ENCODE measurements at regions not wholly inside any gene's neighbourhood (a gene's known extent, or its start where the extent isn't known, plus 50 kb on each side); places are given as distances from the start of the nearest gene placed in this dataset.
"Not testable (repeated sequence)": the region's sequence is repeated elsewhere in the genome, so short reads cannot be mapped to it uniquely, and the experiment has no call there.

GRCh38 chr16:16879567-16880251, 500.8 kb downstream of the NPIPA7 start:
- no peak for DNase-seq (ENCODE audit: low spot score)

DNA sequence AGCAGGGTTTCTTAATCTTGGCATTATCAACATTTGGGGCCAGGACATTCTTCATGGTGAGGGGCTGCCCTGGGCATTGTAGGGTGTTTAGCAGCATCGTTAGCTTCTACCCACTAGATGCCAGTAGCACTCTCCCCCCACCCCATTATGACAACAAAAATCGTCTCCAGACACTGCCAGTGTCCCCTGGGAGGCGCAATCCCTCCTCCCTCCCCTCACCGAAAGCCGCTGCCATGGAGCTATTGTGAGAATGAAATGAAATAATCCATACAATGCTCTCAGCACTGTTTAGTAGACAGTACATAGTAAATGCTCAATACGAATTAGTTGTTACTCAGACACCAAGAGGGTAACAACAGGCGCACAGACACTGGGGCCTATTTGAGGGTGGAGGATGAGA, 502.9 kb downstream of the NPIPA7 start:
- DNase-seq (ENCODE audit: low spot score), result no peak

- no peak for DNase-seq (ENCODE audit: low spot score)
Measured at GRCh38 chr16:16882766-16883165, 503.8 kb downstream of the NPIPA7 start.

DNA sequence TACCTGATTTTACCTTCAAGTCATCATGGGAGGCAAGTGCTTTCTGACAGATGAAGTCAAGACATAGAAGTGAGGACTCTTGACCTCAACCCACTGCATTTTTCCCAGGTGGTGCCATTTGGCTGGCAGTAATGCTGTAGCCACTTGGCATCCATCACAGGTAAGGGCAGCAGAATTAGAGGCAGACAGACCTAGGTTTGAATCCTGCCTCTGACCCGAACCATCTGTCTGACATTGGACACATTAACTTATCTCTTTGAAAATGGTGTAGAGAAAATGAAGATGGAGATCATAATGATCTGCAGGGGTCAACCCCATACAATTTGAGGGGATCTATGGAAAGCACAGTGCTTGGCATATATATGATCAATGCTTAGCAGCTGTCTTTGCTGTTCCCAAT, 505.5 kb downstream of the NPIPA7 start:
- DNase-seq (ENCODE audit: low spot score), result no peak

DNA sequence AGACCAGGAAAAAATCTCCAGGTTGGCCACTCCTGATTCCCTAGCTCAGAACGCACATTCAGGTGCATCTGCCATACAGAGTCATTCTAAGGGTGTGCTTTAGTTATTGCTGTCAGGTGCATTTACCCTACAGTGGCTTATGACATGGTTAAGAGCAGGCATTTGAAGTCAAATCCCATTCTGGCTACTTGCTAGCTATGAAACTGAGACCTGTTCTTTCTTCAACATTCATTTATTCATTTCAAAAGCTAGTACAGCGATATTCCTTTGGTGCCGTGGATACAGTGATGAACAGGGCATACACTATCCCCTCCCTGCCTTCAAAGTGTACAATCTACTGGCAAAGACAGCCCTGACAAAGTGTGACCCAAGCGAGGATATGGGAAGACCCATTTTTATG, 508.3 kb downstream of the NPIPA7 start:
- no peak for DNase-seq (ENCODE audit: low spot score)

GRCh38 chr16:16890964-16891363, 512.0 kb downstream of the NPIPA7 start:
- DNase-seq (ENCODE audit: low spot score), result no peak

DNA sequence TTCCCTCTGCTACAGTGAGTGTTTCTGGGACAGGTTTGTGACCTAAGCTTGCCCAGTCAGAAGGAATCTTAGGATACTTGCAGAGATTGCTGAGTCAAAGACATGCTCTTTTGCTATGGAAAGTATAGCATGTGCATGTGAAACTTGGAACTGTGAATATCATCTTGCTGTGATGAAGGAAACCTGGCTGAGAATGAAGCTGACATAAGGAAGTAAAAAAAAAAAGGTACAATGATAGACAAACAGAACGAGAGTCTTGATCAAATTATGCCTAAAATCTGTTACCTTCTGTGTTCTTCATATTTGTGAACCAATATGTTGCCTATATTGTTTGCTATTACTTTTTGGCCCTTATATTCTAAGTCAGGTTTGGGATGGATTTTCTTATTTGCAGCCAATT, 525.7 kb downstream of the NPIPA7 start:
- no peak for DNase-seq (ENCODE audit: low spot score)

- DNase-seq (ENCODE audit: low spot score), result no peak
Measured at GRCh38 chr16:16905850-16906249, 526.9 kb downstream of the NPIPA7 start.

GRCh38 chr16:16907089-16907488, 528.1 kb downstream of the NPIPA7 start:
- DNase-seq (ENCODE audit: low spot score), result no peak

- no peak for DNase-seq (ENCODE audit: low spot score)
Measured at GRCh38 chr16:16908077-16908476, 529.1 kb downstream of the NPIPA7 start.

- DNase-seq (ENCODE audit: low spot score), result no peak
Measured at GRCh38 chr16:16909126-16909525, 530.2 kb downstream of the NPIPA7 start.

DNA sequence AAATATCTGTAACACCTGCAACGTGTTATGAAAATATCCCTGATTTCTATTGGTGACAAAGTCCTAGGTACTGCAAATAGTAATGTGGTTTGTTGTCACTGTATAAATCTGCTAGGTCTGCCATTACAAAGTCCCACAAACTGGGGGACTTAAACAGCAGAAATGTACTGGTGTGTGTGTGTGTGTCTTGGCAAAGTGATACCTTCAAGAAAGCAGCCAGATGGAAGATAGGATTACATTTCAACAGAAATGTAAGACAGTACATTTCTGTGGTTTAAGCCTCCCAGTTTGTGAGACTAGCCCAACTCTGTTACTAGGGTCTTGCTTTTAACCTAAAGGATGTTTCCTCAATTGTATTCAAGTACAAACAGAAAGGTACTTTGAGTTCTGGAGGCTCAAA, 531.7 kb downstream of the NPIPA7 start:
- no peak for DNase-seq (ENCODE audit: low spot score)

GRCh38 chr16:16915771-16916170, 536.8 kb downstream of the NPIPA7 start:
- DNase-seq (ENCODE audit: low spot score), result no peak

DNA sequence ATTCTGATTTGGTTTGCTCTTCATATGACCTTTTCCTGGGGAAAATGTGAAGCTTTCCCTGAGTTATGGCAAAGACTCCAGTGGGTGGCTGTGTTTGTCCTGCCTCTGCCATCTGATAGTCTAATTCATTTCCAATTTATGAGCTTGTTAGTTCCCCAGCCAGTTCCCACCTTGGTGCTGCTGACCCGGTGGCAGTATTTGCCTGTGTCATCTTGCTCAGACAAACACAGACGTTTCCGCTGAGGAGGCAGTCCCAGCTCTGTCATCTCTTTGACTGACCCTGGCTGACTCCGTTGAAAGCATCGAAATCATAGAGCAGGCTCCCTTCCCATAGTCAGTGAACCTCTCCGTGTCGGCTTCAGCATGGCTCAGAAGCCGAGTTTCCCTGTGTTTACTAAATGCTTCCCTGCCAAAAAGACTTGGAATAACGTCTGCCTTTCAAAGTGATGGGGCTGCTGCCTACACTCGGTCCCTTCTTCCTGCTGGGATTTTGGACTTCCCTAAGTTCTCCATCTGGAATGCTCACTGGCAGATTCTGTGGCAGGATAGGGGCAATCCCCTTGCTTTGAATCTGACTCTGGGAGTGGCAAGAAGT, 538.3 kb downstream of the NPIPA7 start:
- DNase-seq (ENCODE audit: low spot score), result no peak

GRCh38 chr16:16923479-16923878, 544.5 kb downstream of the NPIPA7 start:
- no peak for DNase-seq (ENCODE audit: low spot score)

DNA sequence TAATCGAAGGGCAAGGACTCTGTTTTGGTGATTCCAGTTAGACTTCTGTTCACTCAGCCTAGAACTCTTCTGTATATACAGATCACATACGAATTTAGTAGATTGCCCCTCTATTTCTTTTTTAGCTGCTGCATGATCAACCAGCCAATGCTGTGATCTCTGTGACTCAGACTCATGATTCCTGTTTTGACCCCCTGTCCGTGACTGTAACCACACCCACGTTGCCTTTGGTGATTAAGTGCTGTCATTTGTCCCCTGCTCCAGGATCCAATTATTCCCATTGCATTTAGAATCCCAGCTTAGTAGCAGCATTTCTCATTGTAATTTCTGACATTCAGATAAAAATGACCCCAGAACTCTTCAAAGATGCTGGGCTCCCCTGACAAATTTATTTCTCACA, 545.7 kb downstream of the NPIPA7 start:
- DNase-seq (ENCODE audit: low spot score), result no peak

GRCh38 chr16:16925432-16925831, 545.3 kb downstream of the XYLT1 start:
- DNase-seq (ENCODE audit: low spot score), result no peak

DNA sequence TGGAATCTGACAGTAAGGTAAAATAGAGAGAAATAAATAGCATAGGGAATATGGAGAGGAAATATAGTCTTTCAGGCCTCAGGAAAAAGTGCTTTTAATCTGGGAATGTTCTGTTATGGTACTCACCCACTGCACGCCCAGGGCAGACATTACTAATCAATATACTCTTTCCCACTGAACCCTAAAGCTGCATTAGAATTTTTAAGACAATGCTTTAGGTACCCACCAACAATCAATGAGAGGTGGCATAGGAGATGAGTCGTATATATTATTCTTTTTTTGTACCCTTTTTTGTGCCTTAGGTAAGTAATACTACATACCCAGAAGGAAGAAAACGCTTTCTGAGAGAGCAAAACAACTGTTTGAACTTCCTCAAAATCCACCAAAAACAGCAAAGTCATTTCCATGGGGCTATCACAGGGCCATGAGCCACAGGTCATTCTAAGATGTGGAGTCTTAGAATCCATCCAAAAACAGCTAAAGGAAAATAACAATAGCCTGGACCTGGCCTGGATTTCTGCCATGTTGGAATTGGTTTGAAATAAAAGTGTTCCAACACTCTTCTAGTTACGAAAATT, 542.1 kb downstream of the XYLT1 start:
- no peak for DNase-seq (ENCODE audit: low spot score)

GRCh38 chr16:16930309-16931000, 540.3 kb downstream of the XYLT1 start:
- no peak for DNase-seq (ENCODE audit: low spot score)

DNA sequence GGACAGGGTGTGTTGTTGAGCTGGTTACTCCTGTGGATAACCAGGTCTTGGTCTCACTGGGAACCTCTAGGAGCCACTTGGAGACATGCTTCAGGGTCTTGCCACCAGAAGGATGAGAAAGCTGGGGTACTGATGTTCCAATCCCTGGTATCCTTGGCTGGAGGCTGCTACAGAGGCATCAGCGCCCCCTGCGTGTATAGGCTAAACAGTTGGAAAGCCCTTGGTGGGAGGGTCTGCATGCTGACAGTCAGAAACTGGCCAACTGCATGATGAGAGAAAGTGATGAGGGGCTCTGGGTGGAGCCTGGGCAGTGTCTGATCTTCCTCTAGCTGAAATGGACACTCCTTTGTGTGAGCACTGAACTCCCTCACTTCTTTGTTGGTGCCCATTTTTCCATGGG, 536.9 kb downstream of the XYLT1 start:
- DNase-seq (ENCODE audit: low spot score), result no peak

DNA sequence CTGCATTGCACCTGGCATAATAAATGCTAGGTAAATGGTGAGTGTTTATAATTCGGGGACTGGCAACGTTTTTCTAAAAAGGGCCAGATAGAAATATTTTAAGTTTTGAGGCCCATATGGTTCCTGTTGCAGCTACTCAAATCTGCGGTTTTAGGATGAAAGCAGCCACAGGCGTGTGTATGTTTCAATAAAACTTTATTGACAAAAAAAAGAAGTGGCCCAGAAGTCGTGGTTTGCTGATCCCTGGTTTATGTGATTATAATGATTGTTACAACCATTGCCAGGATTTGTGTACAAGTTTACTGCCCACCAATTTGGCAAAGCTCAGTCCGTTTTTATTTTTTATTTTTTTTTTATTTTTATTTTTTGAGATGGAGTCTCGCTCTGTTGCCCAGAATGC, 536.1 kb downstream of the XYLT1 start:
- DNase-seq (ENCODE audit: low spot score), result no peak

DNA sequence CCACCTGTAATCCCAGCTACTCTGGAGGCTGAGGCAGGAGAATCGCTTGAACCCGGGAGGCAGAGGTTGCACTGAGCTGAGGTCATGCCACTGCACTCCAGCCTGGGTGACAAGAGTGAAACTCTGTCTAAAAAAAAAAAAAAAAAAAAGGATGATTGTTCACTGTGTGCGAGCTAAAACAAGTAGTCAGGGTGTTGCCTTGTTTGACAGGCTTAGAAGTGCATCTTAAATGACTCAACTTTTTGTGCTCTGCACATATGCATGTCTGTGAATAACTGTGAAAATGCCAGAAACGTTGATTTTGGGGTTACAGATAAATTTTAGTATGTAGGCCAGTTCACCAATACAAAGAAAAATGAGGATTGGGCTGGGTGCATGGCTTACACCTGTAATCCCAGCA, 534.9 kb downstream of the XYLT1 start:
- not testable (repeated sequence) for DNase-seq (ENCODE audit: low spot score)

- DNase-seq (ENCODE audit: low spot score), result no peak
Measured at GRCh38 chr16:16937576-16937975, 533.2 kb downstream of the XYLT1 start.

Data from RKO (cell line).